ENCODE measurements at regions not wholly inside any gene's neighbourhood (a gene's known extent, or its start where the extent isn't known, plus 50 kb on each side); places are given as distances from the start of the nearest gene placed in this dataset.

DNA sequence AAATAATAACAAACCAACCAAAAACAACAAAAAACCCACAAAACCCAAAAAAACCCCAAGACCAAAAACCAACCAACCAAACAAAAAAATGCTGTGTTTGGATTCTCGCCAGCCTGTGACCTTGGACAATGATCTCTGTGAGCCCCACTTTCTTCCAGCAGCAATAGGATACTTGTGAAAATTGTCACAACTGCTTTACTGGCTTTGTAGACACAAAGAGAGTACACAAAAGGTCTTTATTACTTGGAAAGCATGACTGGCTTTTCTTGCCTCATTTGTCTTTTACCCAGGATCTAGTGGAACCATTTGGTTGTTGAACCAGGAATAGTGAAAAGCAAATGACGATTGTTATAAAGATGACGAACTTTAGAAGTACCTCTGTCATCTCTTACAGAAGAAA, 256.6 kb downstream of the UTP18 start:
- no peak overlapping the region for H3K27ac Mint-ChIP-seq
- peaks cover 11% of the 10 kb centered on the region for H3K27me3 Mint-ChIP-seq
- no peak overlapping the region for H3K4me3 Mint-ChIP-seq
- H3K4me1 Mint-ChIP-seq (ENCODE audit: low read depth) = no peaks in the 10 kb centered on the region
- H3K9me3 Mint-ChIP-seq (ENCODE audit: low read depth) = no peaks in the 10 kb centered on the region
- no peaks in the 10 kb centered on the region for H3K36me3 Mint-ChIP-seq

DNA sequence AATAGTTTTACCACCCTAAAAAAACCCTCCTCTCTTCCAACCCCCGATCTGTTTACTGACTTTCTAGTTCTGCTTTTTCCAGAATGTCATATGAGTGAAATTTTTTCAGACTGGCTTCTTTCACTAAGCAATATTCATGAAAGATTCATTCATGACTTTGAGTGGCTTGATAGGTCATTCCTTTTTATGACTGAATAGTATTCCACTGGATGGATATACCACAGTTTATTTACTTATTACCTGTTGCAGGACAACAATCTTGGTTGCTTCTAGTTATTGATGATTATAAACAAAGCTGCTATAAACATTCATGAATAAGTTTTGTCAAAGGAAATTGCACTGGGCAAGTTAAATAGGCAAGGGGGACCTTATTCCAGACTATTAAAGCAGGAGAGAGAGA, 264.2 kb downstream of the UTP18 start:
- Mint-ChIP-seq H3K36me3 (peaks cover 4% of the 10 kb centered on the region), H3K27ac (no peak overlapping the region), H3K27me3 (peaks cover 26% of the 10 kb centered on the region), H3K9me3 (ENCODE audit: low read depth) (peaks cover 7% of the 10 kb centered on the region), H3K4me1 (ENCODE audit: low read depth) (no peaks in the 10 kb centered on the region), H3K4me3 (no peak overlapping the region)

DNA sequence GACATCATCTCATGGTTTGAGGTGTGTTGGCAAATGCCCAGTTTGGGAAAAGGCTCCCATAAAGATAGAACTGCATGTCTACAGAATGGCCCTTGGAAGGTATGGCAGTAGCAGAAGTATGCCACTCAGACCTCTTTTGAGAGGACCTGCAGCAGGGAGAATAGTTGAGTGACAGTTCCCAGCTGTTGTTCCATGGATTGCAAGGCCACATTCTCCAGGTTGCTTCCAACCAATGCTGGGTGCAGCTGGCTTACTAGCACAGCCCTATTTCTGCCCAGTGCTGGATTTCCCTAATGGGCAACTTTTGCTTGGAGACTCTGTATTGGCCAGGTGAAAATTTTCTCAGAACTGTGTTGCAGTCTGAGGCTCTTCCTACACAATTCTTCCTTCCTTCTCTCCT, 266.2 kb downstream of the UTP18 start:
- peaks cover 4% of the 10 kb centered on the region for H3K36me3 Mint-ChIP-seq
- H3K27me3 Mint-ChIP-seq = peaks cover 22% of the 10 kb centered on the region
- peaks cover 7% of the 10 kb centered on the region for H3K9me3 Mint-ChIP-seq (ENCODE audit: low read depth)
- no peak overlapping the region for H3K4me3 Mint-ChIP-seq
- H3K27ac Mint-ChIP-seq = no peak overlapping the region
- H3K4me1 Mint-ChIP-seq (ENCODE audit: low read depth) = no peaks in the 10 kb centered on the region

DNA sequence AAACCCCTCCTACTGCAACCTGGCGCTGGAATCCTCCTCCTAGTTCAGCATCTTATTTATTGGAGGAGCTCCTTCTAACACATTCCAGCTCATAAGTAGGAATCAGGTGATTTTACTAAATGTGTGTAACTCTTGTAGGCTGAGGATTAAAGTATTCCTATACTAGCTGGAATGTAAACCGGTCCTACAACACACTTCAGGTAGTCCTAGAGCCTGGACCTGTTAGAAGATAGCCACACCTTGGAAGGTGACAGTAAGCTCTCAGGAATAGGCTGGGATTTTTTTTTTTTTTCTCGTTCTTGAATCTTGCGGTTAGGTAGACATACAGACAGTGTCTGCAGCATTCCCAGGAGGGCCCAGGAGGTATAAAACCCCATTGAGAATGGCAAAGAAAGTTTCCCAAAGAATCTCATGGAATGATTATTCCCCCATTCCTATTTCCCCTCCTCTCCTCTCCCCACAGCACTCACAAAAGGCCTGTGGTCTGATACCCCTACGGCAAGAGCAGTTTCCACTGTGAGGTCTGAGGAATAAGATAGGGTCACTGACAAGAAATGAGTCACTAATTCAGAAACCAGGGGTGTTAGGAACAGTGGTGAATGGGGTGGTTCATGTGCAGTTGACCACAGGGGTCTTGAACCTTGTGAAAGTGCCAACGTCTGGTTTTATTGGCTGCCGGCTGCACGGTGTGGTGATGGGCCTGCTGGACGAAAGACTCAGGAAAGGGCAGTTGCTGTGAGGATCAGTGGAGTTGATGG, 267.1 kb downstream of the UTP18 start:
- Mint-ChIP-seq H3K27me3 (peaks cover 15% of the 10 kb centered on the region), H3K36me3 (peaks cover 4% of the 10 kb centered on the region), H3K9me3 (ENCODE audit: low read depth) (peaks cover 7% of the 10 kb centered on the region)

DNA sequence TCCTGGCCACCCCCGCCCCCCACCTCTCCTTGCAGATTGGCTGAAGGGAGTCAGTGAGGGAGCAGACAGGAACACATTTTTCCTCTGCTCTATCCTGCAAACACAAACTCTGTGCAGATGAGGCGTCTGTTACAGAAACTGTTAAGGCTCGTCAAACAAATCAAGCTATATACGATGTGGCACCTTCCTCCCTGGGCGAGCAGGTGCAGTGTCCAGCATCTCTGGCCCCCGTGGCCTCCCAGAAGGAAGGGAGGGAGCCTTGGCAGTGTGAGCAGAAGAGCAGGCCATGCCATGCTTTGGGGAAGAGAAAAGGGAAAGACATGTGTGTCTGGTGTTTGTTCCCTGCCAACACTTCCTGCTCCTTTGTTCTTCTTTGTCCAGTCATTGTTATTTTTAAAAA, 267.8 kb downstream of the UTP18 start:
- no peak overlapping the region for H3K27ac Mint-ChIP-seq
- peaks cover 7% of the 10 kb centered on the region for H3K9me3 Mint-ChIP-seq (ENCODE audit: low read depth)
- H3K27me3 Mint-ChIP-seq = peaks cover 17% of the 10 kb centered on the region
- peaks cover 4% of the 10 kb centered on the region for H3K36me3 Mint-ChIP-seq
- no peak overlapping the region for H3K4me3 Mint-ChIP-seq
- no peaks in the 10 kb centered on the region for H3K4me1 Mint-ChIP-seq (ENCODE audit: low read depth)

More for the DNA sequence above, 267.1 kb downstream of the UTP18 start:
- Mint-ChIP-seq H3K4me1 (ENCODE audit: low read depth) (no peaks in the 10 kb centered on the region), H3K4me3 (no peak overlapping the region), H3K27ac (no peak overlapping the region)

DNA sequence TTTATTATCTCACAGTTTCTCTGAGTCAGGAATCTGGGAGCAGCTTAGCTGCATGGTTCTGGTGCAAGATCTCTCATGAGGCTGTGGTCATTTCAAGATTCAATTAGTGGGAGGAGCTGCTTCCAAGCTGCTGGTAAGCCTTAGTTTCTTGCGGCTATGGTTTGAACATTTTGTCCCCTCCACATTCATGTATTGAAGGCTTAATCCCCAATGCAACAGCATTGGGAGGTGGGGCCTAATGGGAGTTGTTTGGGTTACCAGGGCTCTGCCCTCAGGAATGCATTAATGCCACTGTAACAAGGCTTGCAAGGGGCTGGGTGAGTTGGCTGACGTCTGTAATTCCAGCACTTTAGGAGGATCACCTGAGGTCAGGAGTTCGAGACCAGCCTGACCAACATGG, 272.9 kb downstream of the UTP18 start:
- Mint-ChIP-seq H3K4me3 (no peak overlapping the region), H3K9me3 (ENCODE audit: low read depth) (no peaks in the 10 kb centered on the region), H3K4me1 (ENCODE audit: low read depth) (no peaks in the 10 kb centered on the region), H3K27me3 (peaks cover 2% of the 10 kb centered on the region), H3K36me3 (no peaks in the 10 kb centered on the region), H3K27ac (no peak overlapping the region)

DNA sequence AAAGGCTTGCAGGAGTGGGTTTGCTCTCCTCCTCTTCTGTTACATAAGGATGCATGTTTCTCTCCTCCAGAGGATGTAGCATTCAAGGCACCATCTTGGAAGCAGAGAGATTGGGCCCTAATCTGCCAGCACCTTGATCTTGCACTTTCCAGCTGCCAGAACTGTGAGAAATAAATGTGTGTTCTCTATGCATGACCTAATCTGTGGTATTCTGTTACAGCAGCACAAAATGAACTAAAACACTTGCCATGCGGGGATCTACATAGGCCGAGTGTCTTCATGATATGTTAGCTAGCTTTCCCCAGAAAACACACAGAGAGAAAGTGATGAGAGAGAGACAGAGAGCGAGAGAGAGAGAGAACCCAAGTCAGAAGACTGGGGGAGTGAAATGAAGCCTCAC, 273.5 kb downstream of the UTP18 start:
- Mint-ChIP-seq H3K27ac (no peak overlapping the region), H3K36me3 (no peaks in the 10 kb centered on the region), H3K27me3 (peaks cover 2% of the 10 kb centered on the region), H3K9me3 (ENCODE audit: low read depth) (no peaks in the 10 kb centered on the region), H3K4me3 (no peak overlapping the region), H3K4me1 (ENCODE audit: low read depth) (no peaks in the 10 kb centered on the region)

DNA sequence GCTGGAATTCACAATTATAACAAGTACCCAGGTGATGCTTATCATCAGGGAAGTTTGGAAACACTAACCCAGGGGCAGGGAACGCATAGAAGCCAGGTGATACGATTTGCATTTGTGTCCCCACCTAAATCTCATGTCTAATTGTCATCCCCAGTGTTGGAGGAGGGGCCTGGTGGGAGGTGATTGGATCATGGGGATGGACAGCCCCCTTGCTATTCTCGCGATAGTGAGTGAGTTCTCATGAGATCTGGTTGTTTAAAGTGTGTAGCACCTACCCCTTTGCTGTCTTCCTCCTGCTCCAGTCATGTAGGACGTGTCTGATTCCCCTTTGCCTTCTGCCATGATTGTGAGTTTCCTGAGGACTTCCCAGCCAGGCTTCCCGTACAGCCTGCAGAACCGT, 276.3 kb downstream of the UTP18 start:
- Mint-ChIP-seq H3K36me3 (no peaks in the 10 kb centered on the region), H3K9me3 (ENCODE audit: low read depth) (no peaks in the 10 kb centered on the region), H3K27me3 (peaks cover 2% of the 10 kb centered on the region), H3K27ac (no peak overlapping the region), H3K4me3 (no peak overlapping the region), H3K4me1 (ENCODE audit: low read depth) (peaks cover 19% of the 10 kb centered on the region)

DNA sequence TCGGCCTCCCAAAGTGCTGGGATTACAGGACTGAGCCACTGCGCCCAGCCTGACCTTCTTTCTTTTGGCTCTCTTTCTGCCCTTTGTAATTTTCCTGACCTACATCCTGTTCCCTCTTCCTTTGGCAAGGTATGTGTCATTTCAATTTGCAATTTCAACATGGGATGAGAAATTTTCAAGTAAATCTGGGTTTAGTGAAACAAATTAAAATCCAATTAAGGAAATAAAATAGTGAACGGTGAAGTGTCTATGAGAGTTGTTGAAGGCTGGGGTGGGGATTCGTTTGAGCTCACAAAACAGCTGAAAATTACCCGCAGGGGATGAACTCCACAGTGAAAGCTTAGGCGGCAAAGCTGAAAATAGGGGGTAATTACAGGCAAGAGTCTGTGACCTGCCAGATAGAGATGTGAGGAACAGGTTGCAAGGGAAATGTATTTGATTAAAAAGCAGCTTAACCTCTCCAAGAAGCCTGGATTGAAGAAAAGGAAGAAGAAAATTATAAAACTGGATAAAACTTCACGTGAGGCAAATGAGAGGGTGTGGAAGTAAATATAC, 277.7 kb downstream of the UTP18 start:
- H3K9me3 Mint-ChIP-seq (ENCODE audit: low read depth) = no peaks in the 10 kb centered on the region
- H3K27ac Mint-ChIP-seq = no peak overlapping the region
- no peaks in the 10 kb centered on the region for H3K36me3 Mint-ChIP-seq
- peaks cover 19% of the 10 kb centered on the region for H3K4me1 Mint-ChIP-seq (ENCODE audit: low read depth)
- H3K4me3 Mint-ChIP-seq = no peak overlapping the region
- no peaks in the 10 kb centered on the region for H3K27me3 Mint-ChIP-seq

DNA sequence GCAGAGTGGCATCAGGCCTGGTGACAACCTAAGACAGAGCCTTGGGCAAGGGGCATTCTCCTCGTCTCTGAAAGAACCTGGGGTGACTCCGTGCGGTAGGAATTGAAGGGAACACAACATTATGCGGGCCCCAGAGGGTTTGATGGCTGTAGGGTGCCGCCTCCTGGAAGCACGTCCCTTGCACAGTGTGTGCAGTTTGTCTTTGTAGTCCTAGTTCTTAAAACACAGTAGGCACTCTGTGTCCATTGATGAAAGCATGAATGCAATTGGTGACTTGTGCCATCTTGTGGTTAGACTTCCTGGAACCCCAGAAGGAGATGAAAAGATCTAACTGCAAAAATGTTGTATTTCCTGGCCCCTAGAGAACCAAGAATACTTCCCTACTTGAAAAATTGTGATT, 279.8 kb downstream of the UTP18 start:
- H3K9me3 Mint-ChIP-seq (ENCODE audit: low read depth) = no peaks in the 10 kb centered on the region
- H3K4me1 Mint-ChIP-seq (ENCODE audit: low read depth) = peaks cover 19% of the 10 kb centered on the region
- H3K36me3 Mint-ChIP-seq = no peaks in the 10 kb centered on the region
- no peak overlapping the region for H3K4me3 Mint-ChIP-seq
- no peaks in the 10 kb centered on the region for H3K27me3 Mint-ChIP-seq
- no peak overlapping the region for H3K27ac Mint-ChIP-seq

DNA sequence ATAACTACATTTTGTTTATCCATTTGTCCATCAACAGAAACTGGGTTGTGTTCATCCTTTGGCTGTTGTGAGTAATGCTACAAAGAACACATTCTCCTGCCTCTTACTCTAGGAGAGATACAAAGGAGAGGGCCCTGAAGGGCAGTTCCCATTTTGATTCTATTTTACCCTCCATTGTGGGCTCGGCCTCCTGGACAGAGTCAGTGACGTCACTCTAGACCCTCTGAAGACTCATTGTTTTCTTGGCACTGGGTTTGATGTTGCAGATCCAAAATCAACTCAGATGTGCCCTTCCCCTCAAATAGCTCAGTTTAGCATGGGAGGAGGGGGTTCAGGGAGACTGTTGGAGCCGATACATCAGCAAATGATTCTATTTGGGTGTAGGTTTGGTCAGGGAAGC, 280.9 kb downstream of the UTP18 start:
- Mint-ChIP-seq H3K4me1 (ENCODE audit: low read depth) (peaks cover 19% of the 10 kb centered on the region), H3K27me3 (no peaks in the 10 kb centered on the region)

DNA sequence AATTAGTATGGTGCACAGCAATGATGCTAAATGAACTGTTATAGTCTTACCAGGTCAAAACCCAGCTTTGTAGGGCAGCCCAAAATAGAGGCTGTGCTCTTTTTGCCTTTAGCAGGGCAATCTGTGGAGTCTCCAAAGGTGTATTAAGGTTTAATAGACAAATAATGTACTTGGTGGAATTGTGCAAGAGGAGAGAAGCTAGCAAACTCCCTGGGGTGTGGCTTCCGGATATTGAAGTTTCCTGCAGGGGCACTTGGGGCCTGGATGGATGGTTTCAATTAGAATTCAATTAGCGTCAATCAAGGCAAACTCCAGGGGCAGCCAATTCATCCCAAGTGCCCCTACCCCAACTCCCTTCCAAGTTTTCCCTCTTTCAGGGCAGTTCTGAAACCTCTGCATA, 285.8 kb downstream of the UTP18 start:
- H3K36me3 Mint-ChIP-seq = no peaks in the 10 kb centered on the region
- H3K4me3 Mint-ChIP-seq = no peak overlapping the region
- H3K9me3 Mint-ChIP-seq (ENCODE audit: low read depth) = no peaks in the 10 kb centered on the region
- H3K27ac Mint-ChIP-seq = no peak overlapping the region
- no peaks in the 10 kb centered on the region for H3K27me3 Mint-ChIP-seq
- peaks cover 5% of the 10 kb centered on the region for H3K4me1 Mint-ChIP-seq (ENCODE audit: low read depth)

More for the DNA sequence above, 280.9 kb downstream of the UTP18 start:
- H3K9me3 Mint-ChIP-seq (ENCODE audit: low read depth) = no peaks in the 10 kb centered on the region
- H3K27ac Mint-ChIP-seq = no peak overlapping the region
- H3K4me3 Mint-ChIP-seq = no peak overlapping the region
- no peaks in the 10 kb centered on the region for H3K36me3 Mint-ChIP-seq

DNA sequence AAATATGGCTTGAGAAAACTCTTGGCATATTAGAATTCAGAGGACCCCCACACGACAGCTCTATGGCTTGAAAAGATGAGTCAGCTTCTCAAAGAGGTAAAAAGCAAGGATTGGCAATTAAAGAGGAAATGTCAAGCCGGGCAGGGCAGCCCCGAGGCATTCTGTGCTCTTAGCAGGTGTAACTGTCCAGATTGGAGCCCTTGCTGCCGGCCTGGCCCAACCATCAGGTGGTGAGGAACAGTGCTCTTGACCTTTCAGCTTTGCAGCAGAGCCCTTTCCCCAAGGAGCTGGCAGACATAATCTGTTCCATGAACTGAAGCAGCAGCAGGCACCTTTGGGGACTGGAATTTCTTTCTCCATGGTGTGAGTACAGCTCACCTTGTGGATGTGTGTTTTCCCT, 287.8 kb downstream of the UTP18 start:
- no peaks in the 10 kb centered on the region for H3K4me1 Mint-ChIP-seq (ENCODE audit: low read depth)
- no peaks in the 10 kb centered on the region for H3K36me3 Mint-ChIP-seq
- H3K4me3 Mint-ChIP-seq = no peak overlapping the region
- H3K27me3 Mint-ChIP-seq = no peaks in the 10 kb centered on the region
- H3K27ac Mint-ChIP-seq = no peak overlapping the region
- H3K9me3 Mint-ChIP-seq (ENCODE audit: low read depth) = no peaks in the 10 kb centered on the region

DNA sequence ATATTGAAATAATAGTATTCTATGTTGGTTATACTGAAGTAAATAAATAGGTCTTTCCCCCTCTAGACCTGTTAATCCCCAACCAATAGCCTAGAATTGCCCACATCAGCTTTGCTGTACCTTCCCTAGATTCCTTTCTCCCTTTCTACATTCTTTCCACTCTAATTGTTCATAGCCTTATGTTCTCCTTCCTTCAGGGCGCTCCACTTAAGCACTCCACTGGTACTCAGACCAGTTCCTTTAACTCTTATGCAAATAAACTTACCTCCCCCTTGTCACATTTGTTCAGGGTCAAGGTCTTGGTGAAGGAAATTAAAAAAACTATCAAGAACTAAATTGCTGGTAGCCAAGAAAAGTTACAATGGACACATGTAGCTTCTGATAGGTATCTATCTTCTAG, 294.8 kb downstream of the UTP18 start:
- Mint-ChIP-seq H3K36me3 (no peaks in the 10 kb centered on the region), H3K9me3 (ENCODE audit: low read depth) (no peaks in the 10 kb centered on the region), H3K27me3 (peaks cover 13% of the 10 kb centered on the region), H3K4me1 (ENCODE audit: low read depth) (no peaks in the 10 kb centered on the region), H3K4me3 (no peak overlapping the region), H3K27ac (no peak overlapping the region)

DNA sequence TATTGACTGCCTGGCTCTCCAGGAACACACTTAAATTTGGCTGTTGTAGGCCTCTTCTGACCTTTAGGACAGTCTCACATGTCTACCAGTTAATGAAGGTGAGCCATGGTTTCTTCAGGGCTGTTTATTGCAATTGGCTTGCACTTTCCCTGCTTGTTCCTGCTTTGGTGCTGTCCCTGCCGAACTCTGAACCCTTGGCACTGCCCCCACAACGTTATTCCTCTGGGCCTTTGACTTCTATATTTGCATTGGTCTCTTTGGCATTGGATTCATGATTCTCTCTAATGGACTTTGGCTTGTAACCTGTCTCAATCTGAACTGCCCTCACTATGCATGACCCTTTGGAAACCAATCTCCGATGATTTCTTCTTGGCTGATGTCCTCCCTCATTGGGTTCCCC, 299.4 kb downstream of the UTP18 start:
- no peaks in the 10 kb centered on the region for H3K9me3 Mint-ChIP-seq (ENCODE audit: low read depth)
- H3K4me3 Mint-ChIP-seq = no peak overlapping the region

DNA sequence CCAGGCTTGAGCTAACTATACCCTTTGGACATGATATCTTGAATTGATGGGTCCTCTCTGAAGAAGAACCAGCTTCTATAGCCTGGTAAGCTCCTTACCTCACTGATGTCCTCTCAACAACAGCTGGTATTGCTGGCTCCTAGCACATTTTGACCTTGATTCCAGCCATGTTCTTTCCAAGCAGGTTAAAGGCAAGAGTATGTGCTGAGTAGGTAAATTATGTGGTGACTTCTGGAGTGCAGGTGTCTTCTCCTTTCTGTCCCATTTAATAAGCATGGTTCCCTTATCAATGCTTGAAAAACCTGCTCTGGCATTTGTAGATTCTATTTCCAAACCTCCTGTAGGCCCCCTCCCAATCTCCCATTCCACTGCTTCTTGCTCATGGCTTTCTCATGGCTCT, 300.1 kb downstream of the UTP18 start:
- Mint-ChIP-seq H3K36me3 (no peaks in the 10 kb centered on the region), H3K27ac (no peak overlapping the region), H3K9me3 (ENCODE audit: low read depth) (no peaks in the 10 kb centered on the region), H3K4me1 (ENCODE audit: low read depth) (no peaks in the 10 kb centered on the region), H3K4me3 (no peak overlapping the region), H3K27me3 (peaks cover 17% of the 10 kb centered on the region)

More for the DNA sequence above, 299.4 kb downstream of the UTP18 start:
- Mint-ChIP-seq H3K27me3 (peaks cover 21% of the 10 kb centered on the region), H3K27ac (no peak overlapping the region), H3K36me3 (no peaks in the 10 kb centered on the region), H3K4me1 (ENCODE audit: low read depth) (no peaks in the 10 kb centered on the region)

Measured in activated naive CD8-positive, alpha-beta T cell (primary cell).